ENCODE measurements at regions not wholly inside any gene's neighbourhood (a gene's known extent, or its start where the extent isn't known, plus 50 kb on each side); places are given as distances from the start of the nearest gene placed in this dataset.
"Not testable (repeated sequence)": the region's sequence is repeated elsewhere in the genome, so short reads cannot be mapped to it uniquely, and the experiment has no call there.

DNA sequence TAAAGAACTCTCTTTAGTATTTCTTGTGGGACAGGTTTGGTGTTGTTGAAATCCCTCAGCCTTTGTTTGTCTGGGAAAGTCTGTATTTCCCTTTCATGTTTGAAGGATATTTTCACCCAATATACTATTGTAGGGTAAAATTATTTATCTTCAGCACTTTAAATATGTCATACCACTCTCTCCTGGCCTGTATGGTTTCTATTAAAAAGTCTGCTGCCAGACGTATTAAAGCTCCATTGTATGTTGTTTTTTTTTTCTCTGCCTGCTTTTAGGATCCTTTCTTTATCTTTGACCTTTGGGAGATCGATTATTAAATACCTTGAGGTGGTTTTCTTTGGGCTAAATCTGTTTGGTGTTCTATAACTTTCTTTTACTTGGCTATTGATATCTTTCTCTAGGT lies 119.0 kb upstream of the TBC1D5 start:
- H3F3A ChIP-seq (ENCODE audit: control insufficient read depth, insufficient read depth), result no peaks in the 10 kb centered on the region
- H3K9me2 ChIP-seq (replicated peaks; ENCODE audit: control insufficient read depth, low read length), result no peaks in the 10 kb centered on the region
- H3K79me2 ChIP-seq (ENCODE audit: control insufficient read depth, low read length), result no peaks in the 10 kb centered on the region
- H3K4me3 ChIP-seq (ENCODE audit: low read length), result no peak overlapping the region
- H3K4me1 ChIP-seq (ENCODE audit: control insufficient read depth, low read length), result no peaks in the 10 kb centered on the region
- no peaks in the 10 kb centered on the region for H4K20me1 ChIP-seq (ENCODE audit: control insufficient read depth, insufficient read depth, low read depth, low read length)
- no peak overlapping the region for H3K27ac ChIP-seq (ENCODE audit: low read depth, low read length)
- no peak overlapping the region for H3K4me2 ChIP-seq (ENCODE audit: low read length)
- H3K9me3 ChIP-seq (ENCODE audit: control insufficient read depth, insufficient read depth, low read length), result no peaks in the 10 kb centered on the region
- no peaks in the 10 kb centered on the region for H3K36me3 ChIP-seq (ENCODE audit: control insufficient read depth, low read length)
- H3K27me3 ChIP-seq (ENCODE audit: control insufficient read depth, low read length), result no peaks in the 10 kb centered on the region
- TF ChIP-seq, protein P1, sequence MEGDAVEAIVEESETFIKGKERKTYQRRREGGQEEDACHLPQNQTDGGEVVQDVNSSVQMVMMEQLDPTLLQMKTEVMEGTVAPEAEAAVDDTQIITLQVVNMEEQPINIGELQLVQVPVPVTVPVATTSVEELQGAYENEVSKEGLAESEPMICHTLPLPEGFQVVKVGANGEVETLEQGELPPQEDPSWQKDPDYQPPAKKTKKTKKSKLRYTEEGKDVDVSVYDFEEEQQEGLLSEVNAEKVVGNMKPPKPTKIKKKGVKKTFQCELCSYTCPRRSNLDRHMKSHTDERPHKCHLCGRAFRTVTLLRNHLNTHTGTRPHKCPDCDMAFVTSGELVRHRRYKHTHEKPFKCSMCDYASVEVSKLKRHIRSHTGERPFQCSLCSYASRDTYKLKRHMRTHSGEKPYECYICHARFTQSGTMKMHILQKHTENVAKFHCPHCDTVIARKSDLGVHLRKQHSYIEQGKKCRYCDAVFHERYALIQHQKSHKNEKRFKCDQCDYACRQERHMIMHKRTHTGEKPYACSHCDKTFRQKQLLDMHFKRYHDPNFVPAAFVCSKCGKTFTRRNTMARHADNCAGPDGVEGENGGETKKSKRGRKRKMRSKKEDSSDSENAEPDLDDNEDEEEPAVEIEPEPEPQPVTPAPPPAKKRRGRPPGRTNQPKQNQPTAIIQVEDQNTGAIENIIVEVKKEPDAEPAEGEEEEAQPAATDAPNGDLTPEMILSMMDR (IDR thresholded peaks at IDR 0.05; ENCODE audit: low read depth, low read length, poor library complexity, severe bottlenecking), result no peak
- TF ChIP-seq EZH2phosphoT487 (IDR thresholded peaks at IDR 0.05; ENCODE audit: borderline replicate concordance, low read length), result no peak

DNA sequence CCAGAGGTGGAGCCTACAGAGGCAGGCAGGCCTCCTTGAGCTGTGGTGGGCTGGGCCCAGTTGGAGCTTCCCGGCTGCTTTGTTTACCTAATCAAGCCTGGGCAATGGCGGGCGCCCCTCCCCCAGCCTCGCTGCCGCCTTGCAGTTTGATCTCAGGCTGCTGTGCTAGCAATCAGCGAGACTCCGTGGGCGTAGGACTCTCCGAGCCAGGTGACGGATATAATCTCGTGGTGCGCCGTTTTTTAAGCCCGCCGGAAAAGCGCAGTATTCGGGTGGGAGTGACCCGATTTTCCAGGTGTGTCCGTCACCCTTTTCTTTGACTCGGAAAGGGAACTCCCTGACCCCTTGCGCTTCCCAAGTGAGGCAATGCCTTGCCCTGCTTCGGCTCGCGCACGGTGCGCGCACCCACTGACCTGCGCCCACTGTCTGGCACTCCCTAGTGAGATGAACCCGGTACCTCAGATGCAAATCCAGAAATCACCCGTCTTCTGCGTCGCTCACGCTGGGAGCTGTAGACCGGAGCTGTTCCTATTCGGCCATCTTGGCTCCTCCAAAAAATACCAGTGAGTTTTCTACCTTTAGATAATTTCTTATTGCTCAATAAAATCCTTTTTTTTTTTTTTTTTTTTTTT lies 118.5 kb upstream of the TBC1D5 start:
- not testable (repeated sequence) for H3F3A ChIP-seq (ENCODE audit: control insufficient read depth, insufficient read depth); H4K20me1 ChIP-seq (ENCODE audit: control insufficient read depth, insufficient read depth, low read depth, low read length); H3K4me3 ChIP-seq (ENCODE audit: low read length); H3K9me3 ChIP-seq (ENCODE audit: control insufficient read depth, insufficient read depth, low read length); H3K36me3 ChIP-seq (ENCODE audit: control insufficient read depth, low read length); H3K27me3 ChIP-seq (ENCODE audit: control insufficient read depth, low read length); H3K4me2 ChIP-seq (ENCODE audit: low read length); H3K27ac ChIP-seq (ENCODE audit: low read depth, low read length); H3K9me2 ChIP-seq (replicated peaks; ENCODE audit: control insufficient read depth, low read length); H3K4me1 ChIP-seq (ENCODE audit: control insufficient read depth, low read length); H3K79me2 ChIP-seq (ENCODE audit: control insufficient read depth, low read length)

DNA sequence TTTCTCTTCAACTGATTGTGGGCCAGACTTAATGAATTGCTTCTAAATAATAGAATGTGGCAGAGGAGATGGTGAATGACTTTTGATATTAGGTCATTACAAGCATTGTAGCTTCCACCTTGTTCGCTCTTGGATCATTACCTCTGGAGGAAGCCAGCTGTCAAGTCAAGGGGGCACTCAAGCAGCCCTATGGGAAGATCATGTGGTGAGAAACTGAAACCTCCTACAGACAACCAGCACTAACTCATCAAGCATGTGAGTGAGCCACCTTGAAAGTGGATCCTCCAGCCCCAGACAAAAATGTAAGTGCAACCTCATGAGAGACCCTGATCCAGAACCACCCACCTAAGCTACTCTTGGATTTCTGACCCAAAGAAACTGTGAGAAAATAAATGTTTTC lies 109.8 kb upstream of the TBC1D5 start:
- no peaks in the 10 kb centered on the region for H3K4me1 ChIP-seq (ENCODE audit: control insufficient read depth, low read length)
- H3K79me2 ChIP-seq (ENCODE audit: control insufficient read depth, low read length), result no peaks in the 10 kb centered on the region
- no peaks in the 10 kb centered on the region for H4K20me1 ChIP-seq (ENCODE audit: control insufficient read depth, insufficient read depth, low read depth, low read length)
- H3F3A ChIP-seq (ENCODE audit: control insufficient read depth, insufficient read depth), result no peaks in the 10 kb centered on the region
- H3K27ac ChIP-seq (ENCODE audit: low read depth, low read length), result no peak overlapping the region
- no peak overlapping the region for H3K4me2 ChIP-seq (ENCODE audit: low read length)
- H3K4me3 ChIP-seq (ENCODE audit: low read length), result no peak overlapping the region
- H3K27me3 ChIP-seq (ENCODE audit: control insufficient read depth, low read length), result no peaks in the 10 kb centered on the region; the same call in 1 of the 2 replicates
- no peaks in the 10 kb centered on the region for H3K9me2 ChIP-seq (replicated peaks; ENCODE audit: control insufficient read depth, low read length)
- H3K36me3 ChIP-seq (ENCODE audit: control insufficient read depth, low read length), result no peaks in the 10 kb centered on the region
- no peak for TF ChIP-seq EZH2phosphoT487 (IDR thresholded peaks at IDR 0.05; ENCODE audit: borderline replicate concordance, low read length)
- TF ChIP-seq, protein P1 (IDR thresholded peaks at IDR 0.05; ENCODE audit: low read depth, low read length, poor library complexity, severe bottlenecking), result no peak
- no peaks in the 10 kb centered on the region for H3K9me3 ChIP-seq (ENCODE audit: control insufficient read depth, insufficient read depth, low read length)

DNA sequence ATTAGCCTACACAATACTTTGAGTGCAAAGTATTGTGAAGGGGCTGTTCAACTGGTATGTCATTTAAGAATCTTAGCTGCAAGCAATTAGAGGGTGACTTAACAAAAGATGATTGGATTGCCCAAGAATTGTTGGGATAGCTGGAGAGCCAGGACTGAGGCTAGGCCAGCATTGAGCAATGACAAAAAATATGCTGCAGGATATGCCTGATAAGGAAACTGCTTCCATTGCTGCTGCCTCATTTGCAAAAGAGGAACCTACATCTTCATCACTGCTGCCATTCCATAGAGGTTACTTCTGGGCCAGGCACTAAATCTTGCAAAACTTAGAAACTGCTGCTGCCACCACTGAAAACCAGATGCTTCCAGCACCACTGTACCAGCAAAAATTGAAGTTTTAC lies 108.0 kb upstream of the TBC1D5 start:
- Histone ChIP-seq H3K36me3 (ENCODE audit: control insufficient read depth, low read length) (no peaks in the 10 kb centered on the region), H3K27me3 (ENCODE audit: control insufficient read depth, low read length) (no peaks in the 10 kb centered on the region; the same call in 1 of the 2 replicates), H3K9me2 (replicated peaks; ENCODE audit: control insufficient read depth, low read length) (no peaks in the 10 kb centered on the region), H3K4me2 (ENCODE audit: low read length) (no peak overlapping the region), H3K9me3 (ENCODE audit: control insufficient read depth, insufficient read depth, low read length) (no peaks in the 10 kb centered on the region), H4K20me1 (ENCODE audit: control insufficient read depth, insufficient read depth, low read depth, low read length) (no peaks in the 10 kb centered on the region), H3K79me2 (ENCODE audit: control insufficient read depth, low read length) (no peaks in the 10 kb centered on the region), H3K4me1 (ENCODE audit: control insufficient read depth, low read length) (no peaks in the 10 kb centered on the region), H3K27ac (ENCODE audit: low read depth, low read length) (no peak overlapping the region), H3F3A (ENCODE audit: control insufficient read depth, insufficient read depth) (no peaks in the 10 kb centered on the region), H3K4me3 (ENCODE audit: low read length) (no peak overlapping the region)
- TF ChIP-seq, protein P1 (IDR thresholded peaks at IDR 0.05; ENCODE audit: low read depth, low read length, poor library complexity, severe bottlenecking), result no peak
- TF ChIP-seq EZH2phosphoT487 (IDR thresholded peaks at IDR 0.05; ENCODE audit: borderline replicate concordance, low read length), result no peak
